Smooth muscle cell (in vitro differentiated cells): ENCODE measurements at regions not wholly inside any gene's neighbourhood (a gene's known extent, or its start where the extent isn't known, plus 50 kb on each side); places are given as distances from the start of the nearest gene placed in this dataset.

ENCODE experiments used
- DNase-seq: peaks from one replicate; lab custom pipeline; 2025; ENCODE audit not compliant: unreplicated experiment; lab: John Stamatoyannopoulos, UW
- H2AFZ ChIP-seq: fragments of 200-600 bp; sonication (generic); 2 replicates; pipeline ENCODE4 v1.6.0; 2016; ENCODE audit warnings: antibody characterized with exemption, low read depth, mild to moderate bottlenecking
- H3F3A ChIP-seq: fragments of 200-600 bp; sonication (generic); 2 replicates; pipeline ENCODE4 v1.6.0; 2017; ENCODE audit warnings: antibody characterized with exemption, low read depth
- H3K27ac ChIP-seq: fragments of 200-600 bp; sonication (generic); 2 replicates; pipeline ENCODE4 v1.5.1; 2016; ENCODE audit warnings: low read depth, mild to moderate bottlenecking
- H3K27me3 ChIP-seq: fragments of 200-600 bp; sonication (generic); 2 replicates; pipeline ENCODE4 v1.6.1; 2016; ENCODE audit warnings: low read depth, mild to moderate bottlenecking
- H3K36me3 ChIP-seq: fragments of 200-600 bp; sonication (generic); 2 replicates; pipeline ENCODE4 v1.5.1; 2016; ENCODE audit warnings: low read depth
- H3K4me1 ChIP-seq: fragments of 200-600 bp; sonication (generic); 2 replicates; pipeline ENCODE4 v1.5.1; 2016; ENCODE audit warnings: low read depth
- H3K4me2 ChIP-seq: fragments of 200-600 bp; sonication (generic); 2 replicates; pipeline ENCODE4 v1.6.0; 2016; ENCODE audit warnings: mild to moderate bottlenecking
- H3K4me3 ChIP-seq: fragments of 200-600 bp; sonication (generic); 2 replicates; pipeline ENCODE4 v1.5.1; 2016; ENCODE audit warnings: mild to moderate bottlenecking
- H3K79me2 ChIP-seq: fragments of 200-600 bp; sonication (generic); 2 replicates; pipeline ENCODE4 v1.6.0; 2016; ENCODE audit warnings: low read depth, mild to moderate bottlenecking
- H3K9ac ChIP-seq: fragments of 200-600 bp; sonication (generic); 2 replicates; pipeline ENCODE4 v1.6.0; 2016; ENCODE audit warnings: low read depth
- H3K9me3 ChIP-seq: fragments of 200-600 bp; sonication (generic); replicated peaks from 2 replicates; pipeline ENCODE4 v1.5.1; 2016; ENCODE audit warnings: low read depth
- H4K20me1 ChIP-seq: fragments of 200-600 bp; sonication (generic); 2 replicates; pipeline ENCODE4 v1.6.0; 2016; ENCODE audit warnings: low read depth
- CTCF ChIP-seq: fragments of 200-600 bp; sonication (generic); IDR thresholded peaks from 2 replicates; pipeline ENCODE4 v1.5.1; 2017; ENCODE audit warnings: borderline replicate concordance, mild to moderate bottlenecking, antibody characterized with exemption; ENCODE audit not compliant: insufficient read depth, poor library complexity, severe bottlenecking
- whole genome bisulfite sequencing: methylation state at CpG from one replicate; pipeline ENCODE4 v1.1.7; 2016; ENCODE audit warnings: low lambda C conversion rate; 5-methylcytosine and 5-hydroxymethylcytosine counted together

- WGBS, result 100% methylated on average over 1 of the region's 1 CpG
- H3K27me3 ChIP-seq, result no peaks in the 10 kb centered on the region
- no peak overlapping the region for H3K27ac ChIP-seq
- peaks cover 2% of the 10 kb centered on the region for H3K4me1 ChIP-seq
- H4K20me1 ChIP-seq, result no peaks in the 10 kb centered on the region
- H3K9me3 ChIP-seq, result no peaks in the 10 kb centered on the region
- H2AFZ ChIP-seq, result no peak overlapping the region
- no peak overlapping the region for H3K4me3 ChIP-seq
- H3F3A ChIP-seq, result no peaks in the 10 kb centered on the region
- TF ChIP-seq CTCF, result no peak
- no peak overlapping the region for H3K4me2 ChIP-seq
- no peak for DNase-seq
- no peaks in the 10 kb centered on the region for H3K79me2 ChIP-seq
- no peaks in the 10 kb centered on the region for H3K36me3 ChIP-seq
- H3K9ac ChIP-seq, result no peak overlapping the region
These were observed 1379.1 kb downstream of the ZPLD1 start for GRCh38 chr3:103813955-103814354.

GRCh38 chr3:103818398-103818797 is 1383.6 kb downstream of the ZPLD1 start:
- 87% methylated on average over 3 of the region's 3 CpGs for WGBS
- no peak overlapping the region for H3K4me2 ChIP-seq

GRCh38 chr3:103818800-103819199 is 1384.0 kb downstream of the ZPLD1 start:
- no peaks in the 10 kb centered on the region for H3F3A ChIP-seq
- H3K9me3 ChIP-seq, result no peaks in the 10 kb centered on the region
- H3K4me3 ChIP-seq, result no peak overlapping the region
- no peak for DNase-seq
- peaks cover 12% of the 10 kb centered on the region for H3K4me1 ChIP-seq
- no peaks in the 10 kb centered on the region for H4K20me1 ChIP-seq
- no peaks in the 10 kb centered on the region for H3K36me3 ChIP-seq
- H2AFZ ChIP-seq, result no peak overlapping the region
- H3K27me3 ChIP-seq, result no peaks in the 10 kb centered on the region
- H3K4me2 ChIP-seq, result no peak overlapping the region
- 68% methylated on average over 2 of the region's 2 CpGs for WGBS
- no peak for TF ChIP-seq CTCF
- no peak overlapping the region for H3K27ac ChIP-seq
- H3K79me2 ChIP-seq, result no peaks in the 10 kb centered on the region
- no peak overlapping the region for H3K9ac ChIP-seq

More at GRCh38 chr3:103818398-103818797, 1383.6 kb downstream of the ZPLD1 start:
- Histone ChIP-seq H3K27ac (no peak overlapping the region), H3K4me3 (no peak overlapping the region), H2AFZ (no peak overlapping the region), H3K79me2 (no peaks in the 10 kb centered on the region), H3K9me3 (no peaks in the 10 kb centered on the region), H3K27me3 (no peaks in the 10 kb centered on the region), H4K20me1 (no peaks in the 10 kb centered on the region), H3K36me3 (no peaks in the 10 kb centered on the region), H3F3A (no peaks in the 10 kb centered on the region), H3K9ac (no peak overlapping the region), H3K4me1 (peaks cover 12% of the 10 kb centered on the region)
- TF ChIP-seq CTCF, result no peak
- DNase-seq, result no peak

GRCh38 chr3:103825586-103825985 is 1390.8 kb downstream of the ZPLD1 start:
- no peak overlapping the region for H3K4me2 ChIP-seq
- H3K9ac ChIP-seq, result no peak overlapping the region
- no peaks in the 10 kb centered on the region for H3F3A ChIP-seq
- no peaks in the 10 kb centered on the region for H3K36me3 ChIP-seq
- no peak for TF ChIP-seq CTCF
- no peaks in the 10 kb centered on the region for H3K27me3 ChIP-seq
- H3K4me3 ChIP-seq, result no peak overlapping the region
- no peaks in the 10 kb centered on the region for H3K79me2 ChIP-seq
- no peak for DNase-seq
- H4K20me1 ChIP-seq, result no peaks in the 10 kb centered on the region
- H3K4me1 ChIP-seq, result no peaks in the 10 kb centered on the region
- H3K9me3 ChIP-seq, result no peaks in the 10 kb centered on the region
- H2AFZ ChIP-seq, result no peak overlapping the region
- H3K27ac ChIP-seq, result no peak overlapping the region
